GM23338 (cell line): ENCODE measurements at regions not wholly inside any gene's neighbourhood (a gene's known extent, or its start where the extent isn't known, plus 50 kb on each side); places are given as distances from the start of the nearest gene placed in this dataset.

Source experiments
- ATAC-seq: fragments of 200-7000 bp; cut with Tn5 transposase; 3 replicates; pipeline ENCODE4 v1.9.1; 2020
- DNase-seq: peaks from one replicate; pipeline ENCODE4 v3.0.0-alpha.2; 2015; ENCODE audit warnings: low spot score
- H2AFZ ChIP-seq: fragments of 200-600 bp; sonication (generic); 2 replicates; pipeline ENCODE4 v1.8.0; 2016; ENCODE audit warnings: antibody characterized with exemption, mild to moderate bottlenecking, moderate library complexity
- H3F3A ChIP-seq: fragments of 200-600 bp; sonication (generic); replicated peaks from 2 replicates; pipeline ENCODE4 v1.8.0; 2017; ENCODE audit warnings: antibody characterized with exemption, mixed run types, low read depth
- H3K27ac ChIP-seq: fragments of 200-600 bp; sonication (generic); 2 replicates; pipeline ENCODE4 v1.6.1; 2016; ENCODE audit warnings: low read depth
- H3K27me3 ChIP-seq: fragments of 200-600 bp; sonication (generic); 2 replicates; pipeline ENCODE4 v1.8.0; 2016; ENCODE audit warnings: mild to moderate bottlenecking, mixed run types, moderate library complexity; ENCODE audit not compliant: insufficient read depth
- H3K36me3 ChIP-seq: fragments of 200-600 bp; sonication (generic); 2 replicates; pipeline ENCODE4 v1.8.0; 2016; ENCODE audit warnings: mild to moderate bottlenecking; ENCODE audit not compliant: insufficient read depth
- H3K4me1 ChIP-seq: fragments of 200-600 bp; sonication (generic); 2 replicates; pipeline ENCODE4 v1.8.0; 2016; ENCODE audit warnings: mild to moderate bottlenecking, moderate library complexity; ENCODE audit not compliant: insufficient read depth
- H3K4me2 ChIP-seq: fragments of 200-600 bp; sonication (generic); 2 replicates; pipeline ENCODE4 v1.7.1; 2017; ENCODE audit warnings: mixed run types
- H3K4me3 ChIP-seq: fragments of 200-600 bp; sonication (generic); 2 replicates; pipeline ENCODE4 v1.6.1; 2016; ENCODE audit warnings: mixed run types
- H3K79me2 ChIP-seq: fragments of 200-600 bp; sonication (generic); replicated peaks from 2 replicates; pipeline ENCODE4 v1.8.0; 2017; ENCODE audit warnings: mild to moderate bottlenecking; ENCODE audit not compliant: insufficient read depth
- H3K9me2 ChIP-seq: fragments of 200-600 bp; sonication (generic); 2 replicates; pipeline ENCODE4 v1.8.0; 2017; ENCODE audit not compliant: insufficient read depth
- H4K20me1 ChIP-seq: fragments of 200-600 bp; sonication (generic); replicated peaks from 2 replicates; pipeline ENCODE4 v1.8.0; 2017; ENCODE audit warnings: mild to moderate bottlenecking; ENCODE audit not compliant: insufficient read depth
- H3K27ac Mint-ChIP-seq: 2 replicates; pipeline ENCODE4 v1.8.0; 2020; ENCODE audit warnings: inconsistent platforms, mild to moderate bottlenecking, moderate library complexity, mixed read lengths
- H3K27me3 Mint-ChIP-seq: 3 replicates; pipeline ENCODE4 v1.8.0; 2022; ENCODE audit warnings: low read depth, mild to moderate bottlenecking, moderate library complexity, mixed read lengths, inconsistent platforms; ENCODE audit not compliant: insufficient read depth, poor library complexity
- H3K36me3 Mint-ChIP-seq: 3 replicates; pipeline ENCODE4 v1.8.0; 2021; ENCODE audit warnings: low read depth, mild to moderate bottlenecking, inconsistent platforms, moderate library complexity, mixed read lengths
- H3K4me1 Mint-ChIP-seq: 3 replicates; pipeline ENCODE4 v1.8.0; 2020; ENCODE audit warnings: mild to moderate bottlenecking, inconsistent platforms, mixed read lengths
- H3K4me3 Mint-ChIP-seq: 3 replicates; pipeline ENCODE4 v1.8.0; 2021; ENCODE audit warnings: moderate library complexity, mild to moderate bottlenecking, inconsistent platforms, mixed read lengths
- H3K9me3 Mint-ChIP-seq: 3 replicates; pipeline ENCODE4 v1.8.0; 2020; ENCODE audit warnings: moderate library complexity, mild to moderate bottlenecking, inconsistent platforms, mixed read lengths
- CREB1 ChIP-seq: fragments of 250-450 bp; sonication (Bioruptor Pico); IDR thresholded peaks from 2 replicates; pipeline ENCODE4 v1.5.0; 2020; ENCODE audit warnings: low read depth, mild to moderate bottlenecking, moderate library complexity
- ETS1 ChIP-seq: IDR thresholded peaks from 2 replicates; pipeline ENCODE4 v1.6.1; 2016; ENCODE audit warnings: antibody characterized with exemption
- EZH2 ChIP-seq: fragments of 200-600 bp; sonication (generic); IDR thresholded peaks from one replicate; pipeline ENCODE4 v1.8.0; 2017; ENCODE audit warnings: antibody characterized with exemption, mild to moderate bottlenecking, low read depth; ENCODE audit not compliant: unreplicated experiment
- EZH2phosphoT487 ChIP-seq: fragments of 200-600 bp; sonication (generic); IDR thresholded peaks from one replicate; pipeline ENCODE4 v1.8.1; 2018; ENCODE audit warnings: antibody characterized with exemption; ENCODE audit not compliant: unreplicated experiment
- POLR2AphosphoS5 ChIP-seq: IDR thresholded peaks from 2 replicates; pipeline ENCODE4 v1.6.1; 2016; ENCODE audit warnings: antibody characterized with exemption, low read depth
- STAT1 ChIP-seq: IDR thresholded peaks from one replicate; pipeline ENCODE4 v1.6.1; 2016; ENCODE audit warnings: antibody characterized with exemption; ENCODE audit not compliant: unreplicated experiment
- ZNF114 ChIP-seq: fragments of 250-450 bp; sonication (Bioruptor Pico); IDR thresholded peaks from 2 replicates; pipeline ENCODE4 v1.5.0; 2020; ENCODE audit warnings: mild to moderate bottlenecking, moderate library complexity
- ZNF331 ChIP-seq: fragments of 250-450 bp; sonication (Bioruptor Pico); IDR thresholded peaks from 2 replicates; pipeline ENCODE4 v1.5.0; 2020; ENCODE audit warnings: low read depth, mild to moderate bottlenecking, moderate library complexity
- TF ChIP-seq, protein P1 (sequence below): IDR thresholded peaks from one replicate; pipeline ENCODE4 v1.6.1; 2018; ENCODE audit warnings: antibody characterized with exemption; ENCODE audit not compliant: unreplicated experiment
- TF ChIP-seq, protein P2 (sequence below), 2 experiments: fragments of 200-600 bp in 1 of 2; sonication (generic) in 1 of 2; conservative IDR thresholded peaks; 2 replicates each; pipeline versions ENCODE4 v1.5.1 to v1.6.1; 2016 to 2017; ENCODE audit warnings: antibody characterized with exemption in 2 of 2, low read depth in 2 of 2, mild to moderate bottlenecking in 2 of 2, moderate library complexity in 1 of 2

GRCh38 chr1:4275083-4275482, 375.0 kb upstream of the C1orf174 start:
- H3K9me2 ChIP-seq: no peaks in the 10 kb centered on the region
- H2AFZ ChIP-seq: no peak overlapping the region
- H3K36me3 ChIP-seq: no peaks in the 10 kb centered on the region
- Mint-ChIP-seq H3K4me3 (no peak overlapping the region), H3K27me3 (peaks cover 1% of the 10 kb centered on the region), H3K9me3 (peaks cover 98% of the 10 kb centered on the region), H3K36me3 (peaks cover 38% of the 10 kb centered on the region; the same call in 2 of the 3 replicates), H3K4me1 (peaks cover 4% of the 10 kb centered on the region; the same call in 1 of the 3 replicates), H3K27ac (no peak overlapping the region)
- no peak for TF ChIP-seq POLR2AphosphoS5
- no peaks in the 10 kb centered on the region for H3F3A ChIP-seq
- no peak for ATAC-seq
- DNase-seq: no peak
- H3K27ac ChIP-seq: no peak overlapping the region
- no peaks in the 10 kb centered on the region for H3K4me1 ChIP-seq
- H3K4me2 ChIP-seq: no peak overlapping the region
- no peaks in the 10 kb centered on the region for H4K20me1 ChIP-seq
- H3K27me3 ChIP-seq: no peaks in the 10 kb centered on the region
- no peaks in the 10 kb centered on the region for H3K79me2 ChIP-seq
- H3K4me3 ChIP-seq: no peak overlapping the region

GRCh38 chr1:4276238-4276637, 376.2 kb upstream of the C1orf174 start:
- H4K20me1 ChIP-seq: no peaks in the 10 kb centered on the region
- no peak overlapping the region for H3K4me2 ChIP-seq
- peaks cover 98% of the 10 kb centered on the region for H3K9me3 Mint-ChIP-seq
- DNase-seq: no peak
- no peaks in the 10 kb centered on the region for H3K79me2 ChIP-seq
- no peaks in the 10 kb centered on the region for H3K36me3 ChIP-seq
- H3K4me1 Mint-ChIP-seq: peaks cover 4% of the 10 kb centered on the region; the same call in 1 of the 3 replicates
- no peak overlapping the region for H3K4me3 Mint-ChIP-seq
- peak; percentile 47; the same call in 2 of the 3 replicates for ATAC-seq
- H3K27ac Mint-ChIP-seq: no peak overlapping the region
- H3K4me1 ChIP-seq: no peaks in the 10 kb centered on the region
- no peaks in the 10 kb centered on the region for H3K9me2 ChIP-seq
- no peak overlapping the region for H3K27ac ChIP-seq
- H3K27me3 Mint-ChIP-seq: peaks cover 1% of the 10 kb centered on the region
- no peak overlapping the region for H2AFZ ChIP-seq
- no peaks in the 10 kb centered on the region for H3K27me3 ChIP-seq
- H3K4me3 ChIP-seq: no peak overlapping the region
- no peaks in the 10 kb centered on the region for H3F3A ChIP-seq
- H3K36me3 Mint-ChIP-seq: peaks cover 40% of the 10 kb centered on the region; the same call in 2 of the 3 replicates
- TF ChIP-seq ETS1 (no peak), POLR2AphosphoS5 (no peak), STAT1 (no peak), EZH2phosphoT487 (no peak), ZNF114 (no peak), EZH2 (no peak), ZNF331 (CRISPR knock-in tag) (no peak), CREB1 (no peak)
- TF ChIP-seq, protein P1, sequence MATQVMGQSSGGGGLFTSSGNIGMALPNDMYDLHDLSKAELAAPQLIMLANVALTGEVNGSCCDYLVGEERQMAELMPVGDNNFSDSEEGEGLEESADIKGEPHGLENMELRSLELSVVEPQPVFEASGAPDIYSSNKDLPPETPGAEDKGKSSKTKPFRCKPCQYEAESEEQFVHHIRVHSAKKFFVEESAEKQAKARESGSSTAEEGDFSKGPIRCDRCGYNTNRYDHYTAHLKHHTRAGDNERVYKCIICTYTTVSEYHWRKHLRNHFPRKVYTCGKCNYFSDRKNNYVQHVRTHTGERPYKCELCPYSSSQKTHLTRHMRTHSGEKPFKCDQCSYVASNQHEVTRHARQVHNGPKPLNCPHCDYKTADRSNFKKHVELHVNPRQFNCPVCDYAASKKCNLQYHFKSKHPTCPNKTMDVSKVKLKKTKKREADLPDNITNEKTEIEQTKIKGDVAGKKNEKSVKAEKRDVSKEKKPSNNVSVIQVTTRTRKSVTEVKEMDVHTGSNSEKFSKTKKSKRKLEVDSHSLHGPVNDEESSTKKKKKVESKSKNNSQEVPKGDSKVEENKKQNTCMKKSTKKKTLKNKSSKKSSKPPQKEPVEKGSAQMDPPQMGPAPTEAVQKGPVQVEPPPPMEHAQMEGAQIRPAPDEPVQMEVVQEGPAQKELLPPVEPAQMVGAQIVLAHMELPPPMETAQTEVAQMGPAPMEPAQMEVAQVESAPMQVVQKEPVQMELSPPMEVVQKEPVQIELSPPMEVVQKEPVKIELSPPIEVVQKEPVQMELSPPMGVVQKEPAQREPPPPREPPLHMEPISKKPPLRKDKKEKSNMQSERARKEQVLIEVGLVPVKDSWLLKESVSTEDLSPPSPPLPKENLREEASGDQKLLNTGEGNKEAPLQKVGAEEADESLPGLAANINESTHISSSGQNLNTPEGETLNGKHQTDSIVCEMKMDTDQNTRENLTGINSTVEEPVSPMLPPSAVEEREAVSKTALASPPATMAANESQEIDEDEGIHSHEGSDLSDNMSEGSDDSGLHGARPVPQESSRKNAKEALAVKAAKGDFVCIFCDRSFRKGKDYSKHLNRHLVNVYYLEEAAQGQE: no peak
- TF ChIP-seq, protein P2, sequence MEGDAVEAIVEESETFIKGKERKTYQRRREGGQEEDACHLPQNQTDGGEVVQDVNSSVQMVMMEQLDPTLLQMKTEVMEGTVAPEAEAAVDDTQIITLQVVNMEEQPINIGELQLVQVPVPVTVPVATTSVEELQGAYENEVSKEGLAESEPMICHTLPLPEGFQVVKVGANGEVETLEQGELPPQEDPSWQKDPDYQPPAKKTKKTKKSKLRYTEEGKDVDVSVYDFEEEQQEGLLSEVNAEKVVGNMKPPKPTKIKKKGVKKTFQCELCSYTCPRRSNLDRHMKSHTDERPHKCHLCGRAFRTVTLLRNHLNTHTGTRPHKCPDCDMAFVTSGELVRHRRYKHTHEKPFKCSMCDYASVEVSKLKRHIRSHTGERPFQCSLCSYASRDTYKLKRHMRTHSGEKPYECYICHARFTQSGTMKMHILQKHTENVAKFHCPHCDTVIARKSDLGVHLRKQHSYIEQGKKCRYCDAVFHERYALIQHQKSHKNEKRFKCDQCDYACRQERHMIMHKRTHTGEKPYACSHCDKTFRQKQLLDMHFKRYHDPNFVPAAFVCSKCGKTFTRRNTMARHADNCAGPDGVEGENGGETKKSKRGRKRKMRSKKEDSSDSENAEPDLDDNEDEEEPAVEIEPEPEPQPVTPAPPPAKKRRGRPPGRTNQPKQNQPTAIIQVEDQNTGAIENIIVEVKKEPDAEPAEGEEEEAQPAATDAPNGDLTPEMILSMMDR (conservative IDR thresholded peaks at IDR 0.05; ENCODE audit: low read depth in 2 of 2): no peak
